ENCODE measurements at regions not wholly inside any gene's neighbourhood (a gene's known extent, or its start where the extent isn't known, plus 50 kb on each side); places are given as distances from the start of the nearest gene placed in this dataset.
"Not testable (repeated sequence)": the region's sequence is repeated elsewhere in the genome, so short reads cannot be mapped to it uniquely, and the experiment has no call there.

DNA sequence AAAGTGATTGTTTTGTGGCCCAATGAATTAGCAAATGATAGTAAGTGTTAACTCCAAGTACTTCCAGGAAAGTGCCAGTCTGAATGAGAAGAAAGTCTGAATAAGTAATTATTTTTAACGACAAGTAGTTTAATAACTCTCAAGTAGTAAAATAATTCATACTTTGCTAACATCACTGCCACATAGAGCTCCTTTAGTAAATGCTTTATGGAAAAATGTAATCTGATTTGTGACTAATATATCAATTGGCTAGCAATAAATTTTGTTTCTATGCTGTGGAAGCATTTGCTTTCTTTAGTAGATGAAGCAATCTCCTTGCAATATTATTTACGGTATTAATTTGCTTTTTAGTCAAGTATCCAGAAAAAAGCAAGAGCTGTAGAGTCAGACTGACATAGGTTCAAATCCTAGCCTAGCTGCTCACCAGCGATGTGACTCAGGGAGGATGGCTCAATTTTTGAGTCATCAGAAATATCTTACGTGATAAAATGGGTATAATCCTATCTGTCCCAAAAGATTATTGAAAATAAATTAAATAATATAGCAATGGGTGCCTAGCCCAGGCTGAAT, 329.3 kb downstream of the FGFR2 start:
- DNase-seq (ENCODE audit: insufficient read length, low spot score), result no peak
- FAIRE-seq, result no peak
- TF ChIP-seq CTCF (IDR thresholded peaks at IDR 0.05; ENCODE audit: insufficient read depth, missing control alignments), result no peak

DNA sequence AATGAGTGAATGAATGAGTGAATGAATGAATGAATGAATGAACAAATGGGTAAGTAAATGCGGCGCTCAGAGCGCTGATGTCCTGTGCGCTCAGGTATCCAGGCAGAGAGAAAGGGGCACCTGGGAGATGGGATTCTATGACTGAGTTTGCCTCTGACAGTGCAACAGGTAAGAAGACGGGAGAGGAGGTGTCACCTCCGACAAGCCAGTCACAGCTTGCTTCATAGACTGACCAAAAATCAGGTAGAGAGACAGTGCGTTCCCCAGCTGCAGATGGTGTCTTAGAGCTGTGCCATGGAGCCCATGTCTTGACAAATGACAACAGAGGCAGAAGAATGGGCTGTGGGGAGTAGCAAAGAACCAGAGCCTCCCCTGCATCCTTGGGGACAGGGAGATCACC, 327.3 kb downstream of the FGFR2 start:
- DNase-seq (ENCODE audit: insufficient read length, low spot score) (no peak), FAIRE-seq (no peak)
- no peak for TF ChIP-seq CTCF (IDR thresholded peaks at IDR 0.05; ENCODE audit: insufficient read depth, missing control alignments)

GRCh38 chr10:121276046-121276445, 322.2 kb downstream of the FGFR2 start:
- FAIRE-seq (no peak), DNase-seq (ENCODE audit: insufficient read length, low spot score) (no peak)
- TF ChIP-seq CTCF (IDR thresholded peaks at IDR 0.05; ENCODE audit: insufficient read depth, missing control alignments), result no peak

GRCh38 chr10:121276822-121277221, 321.4 kb downstream of the FGFR2 start:
- no peak for DNase-seq (ENCODE audit: insufficient read length, low spot score)
- TF ChIP-seq CTCF (IDR thresholded peaks at IDR 0.05; ENCODE audit: insufficient read depth, missing control alignments), result no peak
- no peak for FAIRE-seq

- FAIRE-seq; DNase-seq (ENCODE audit: insufficient read length, low spot score): not testable (repeated sequence)
Measured at GRCh38 chr10:121278386-121278785, 319.9 kb downstream of the FGFR2 start.

- FAIRE-seq, result no peak
Measured at GRCh38 chr10:121281576-121281975, 316.7 kb downstream of the FGFR2 start.

DNA sequence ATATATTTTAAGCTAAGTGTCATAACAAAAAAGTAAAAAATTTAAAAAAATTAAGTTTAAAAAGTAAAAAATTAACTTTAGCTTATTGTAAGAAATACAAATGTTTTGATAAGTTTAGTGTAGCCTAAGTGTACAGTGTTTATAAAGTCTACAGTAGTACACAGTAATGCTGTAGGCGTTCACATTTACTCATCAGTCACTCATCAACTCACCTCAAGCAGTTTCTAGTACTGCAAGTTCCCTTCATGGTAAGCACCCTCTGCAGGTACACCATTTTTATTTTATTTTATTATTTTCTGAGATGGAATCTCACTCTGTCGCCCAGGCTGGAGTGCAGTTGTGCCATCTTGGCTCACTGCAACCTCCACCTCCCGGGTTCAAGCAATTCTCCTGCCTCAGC, 316.0 kb downstream of the FGFR2 start:
- TF ChIP-seq CTCF (IDR thresholded peaks at IDR 0.05; ENCODE audit: insufficient read depth, missing control alignments), result no peak
- FAIRE-seq (no peak), DNase-seq (ENCODE audit: insufficient read length, low spot score) (no peak)

More at GRCh38 chr10:121281576-121281975, 316.7 kb downstream of the FGFR2 start:
- TF ChIP-seq CTCF (IDR thresholded peaks at IDR 0.05; ENCODE audit: insufficient read depth, missing control alignments), result no peak
- no peak for DNase-seq (ENCODE audit: insufficient read length, low spot score)
